ENCODE measurements at regions not wholly inside any gene's neighbourhood (a gene's known extent, or its start where the extent isn't known, plus 50 kb on each side); places are given as distances from the start of the nearest gene placed in this dataset.

- H3K9ac ChIP-seq (ENCODE audit: low read length) = no peak overlapping the region
- H3K4me3 ChIP-seq (ENCODE audit: insufficient read depth, low read length, poor library complexity, severe bottlenecking) = no peak overlapping the region
- no peaks in the 10 kb centered on the region for H3K36me3 ChIP-seq (ENCODE audit: low read length)
- TF ChIP-seq EZH2phosphoT487 (conservative IDR thresholded peaks at IDR 0.05; ENCODE audit: low read length) = no peak
- no peak for TF ChIP-seq CTCF (IDR thresholded peaks at IDR 0.05; ENCODE audit: insufficient read depth, low read length, poor library complexity, severe bottlenecking)
- no peaks in the 10 kb centered on the region for H3K9me2 ChIP-seq (replicated peaks; ENCODE audit: insufficient read depth, low read length)
- no peaks in the 10 kb centered on the region for H4K20me1 ChIP-seq (ENCODE audit: low read depth, low read length)
- H3K9me3 ChIP-seq (ENCODE audit: insufficient read depth, low read length) = no peaks in the 10 kb centered on the region
- H2AFZ ChIP-seq (ENCODE audit: low read depth, low read length, severe bottlenecking) = no peak overlapping the region
- no peaks in the 10 kb centered on the region for H3K79me2 ChIP-seq (ENCODE audit: insufficient read depth, low read length)
- no peaks in the 10 kb centered on the region for H3K27me3 ChIP-seq (ENCODE audit: low read length)
- H3F3A ChIP-seq (ENCODE audit: insufficient read depth) = no peaks in the 10 kb centered on the region
- H3K4me2 ChIP-seq (ENCODE audit: low read depth, low read length, poor library complexity, severe bottlenecking) = no peak overlapping the region
- H3K27ac ChIP-seq (ENCODE audit: low read depth, low read length) = no peak overlapping the region
Measured at GRCh38 chr17:70324031-70324430, 154.7 kb downstream of the KCNJ2 start.

- TF ChIP-seq CTCF (IDR thresholded peaks at IDR 0.05; ENCODE audit: insufficient read depth, low read length, poor library complexity, severe bottlenecking) (no peak), EZH2phosphoT487 (conservative IDR thresholded peaks at IDR 0.05; ENCODE audit: low read length) (no peak)
- Histone ChIP-seq H3K4me2 (ENCODE audit: low read depth, low read length, poor library complexity, severe bottlenecking) (no peak overlapping the region), H3K36me3 (ENCODE audit: low read length) (no peaks in the 10 kb centered on the region), H3F3A (ENCODE audit: insufficient read depth) (no peaks in the 10 kb centered on the region), H3K4me3 (ENCODE audit: insufficient read depth, low read length, poor library complexity, severe bottlenecking) (no peak overlapping the region), H4K20me1 (ENCODE audit: low read depth, low read length) (no peaks in the 10 kb centered on the region), H3K9me3 (ENCODE audit: insufficient read depth, low read length) (no peaks in the 10 kb centered on the region), H3K79me2 (ENCODE audit: insufficient read depth, low read length) (no peaks in the 10 kb centered on the region), H3K27me3 (ENCODE audit: low read length) (no peaks in the 10 kb centered on the region), H3K9me2 (replicated peaks; ENCODE audit: insufficient read depth, low read length) (no peaks in the 10 kb centered on the region), H3K9ac (ENCODE audit: low read length) (no peak overlapping the region), H2AFZ (ENCODE audit: low read depth, low read length, severe bottlenecking) (no peak overlapping the region), H3K27ac (ENCODE audit: low read depth, low read length) (no peak overlapping the region)
Measured at GRCh38 chr17:70327279-70327678, 157.9 kb downstream of the KCNJ2 start.

- Histone ChIP-seq H3K9me2 (replicated peaks; ENCODE audit: insufficient read depth, low read length) (no peaks in the 10 kb centered on the region), H3K27me3 (ENCODE audit: low read length) (no peaks in the 10 kb centered on the region), H3K79me2 (ENCODE audit: insufficient read depth, low read length) (no peaks in the 10 kb centered on the region), H3F3A (ENCODE audit: insufficient read depth) (no peaks in the 10 kb centered on the region), H3K4me2 (ENCODE audit: low read depth, low read length, poor library complexity, severe bottlenecking) (no peak overlapping the region), H3K4me3 (ENCODE audit: insufficient read depth, low read length, poor library complexity, severe bottlenecking) (no peak overlapping the region), H3K9ac (ENCODE audit: low read length) (no peak overlapping the region), H4K20me1 (ENCODE audit: low read depth, low read length) (no peaks in the 10 kb centered on the region), H3K36me3 (ENCODE audit: low read length) (no peaks in the 10 kb centered on the region), H3K27ac (ENCODE audit: low read depth, low read length) (no peak overlapping the region), H2AFZ (ENCODE audit: low read depth, low read length, severe bottlenecking) (no peak overlapping the region), H3K9me3 (ENCODE audit: insufficient read depth, low read length) (no peaks in the 10 kb centered on the region)
- TF ChIP-seq EZH2phosphoT487 (conservative IDR thresholded peaks at IDR 0.05; ENCODE audit: low read length) = no peak
- TF ChIP-seq CTCF (IDR thresholded peaks at IDR 0.05; ENCODE audit: insufficient read depth, low read length, poor library complexity, severe bottlenecking) = no peak
Measured at GRCh38 chr17:70327723-70328122, 158.4 kb downstream of the KCNJ2 start.
